ENCODE measurements at regions not wholly inside any gene's neighbourhood (a gene's known extent, or its start where the extent isn't known, plus 50 kb on each side); places are given as distances from the start of the nearest gene placed in this dataset.

DNA sequence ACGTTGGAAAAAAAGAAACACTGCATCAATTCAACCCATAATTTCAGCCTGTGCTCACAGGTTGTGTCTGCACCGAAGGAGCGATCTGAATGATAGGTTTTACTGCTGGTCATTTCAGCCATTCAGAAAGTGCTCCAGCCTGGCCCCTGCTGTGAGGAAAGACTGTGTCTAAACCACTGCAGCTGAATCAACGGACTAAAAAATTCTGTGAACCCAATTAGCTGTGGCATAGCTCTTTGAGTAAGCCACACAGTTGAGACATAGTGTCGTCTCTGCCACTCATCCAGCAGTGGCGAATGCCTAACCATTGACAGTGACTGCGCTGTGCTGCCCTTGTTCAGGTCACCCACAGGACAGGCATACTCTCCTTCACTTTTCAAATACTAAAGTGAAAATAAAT lies 179.8 kb downstream of the COG6 start:
- TF ChIP-seq, protein P1, sequence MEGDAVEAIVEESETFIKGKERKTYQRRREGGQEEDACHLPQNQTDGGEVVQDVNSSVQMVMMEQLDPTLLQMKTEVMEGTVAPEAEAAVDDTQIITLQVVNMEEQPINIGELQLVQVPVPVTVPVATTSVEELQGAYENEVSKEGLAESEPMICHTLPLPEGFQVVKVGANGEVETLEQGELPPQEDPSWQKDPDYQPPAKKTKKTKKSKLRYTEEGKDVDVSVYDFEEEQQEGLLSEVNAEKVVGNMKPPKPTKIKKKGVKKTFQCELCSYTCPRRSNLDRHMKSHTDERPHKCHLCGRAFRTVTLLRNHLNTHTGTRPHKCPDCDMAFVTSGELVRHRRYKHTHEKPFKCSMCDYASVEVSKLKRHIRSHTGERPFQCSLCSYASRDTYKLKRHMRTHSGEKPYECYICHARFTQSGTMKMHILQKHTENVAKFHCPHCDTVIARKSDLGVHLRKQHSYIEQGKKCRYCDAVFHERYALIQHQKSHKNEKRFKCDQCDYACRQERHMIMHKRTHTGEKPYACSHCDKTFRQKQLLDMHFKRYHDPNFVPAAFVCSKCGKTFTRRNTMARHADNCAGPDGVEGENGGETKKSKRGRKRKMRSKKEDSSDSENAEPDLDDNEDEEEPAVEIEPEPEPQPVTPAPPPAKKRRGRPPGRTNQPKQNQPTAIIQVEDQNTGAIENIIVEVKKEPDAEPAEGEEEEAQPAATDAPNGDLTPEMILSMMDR (IDR thresholded peaks at IDR 0.05; ENCODE audit: insufficient read depth, low read length, poor library complexity, severe bottlenecking) = no peak
- no peak for TF ChIP-seq EZH2phosphoT487 (conservative IDR thresholded peaks at IDR 0.05; ENCODE audit: low read length)

All from SU-DHL-6 (cell line).